ENCODE measurements at regions not wholly inside any gene's neighbourhood (a gene's known extent, or its start where the extent isn't known, plus 50 kb on each side); places are given as distances from the start of the nearest gene placed in this dataset.
A peak's percentile ranks its signal among the peaks of the same experiment; 100 is the strongest.

GRCh38 chr4:128357286-128357685 lies 69.7 kb upstream of the PGRMC2 start:
- no peak for DNase-seq (ENCODE audit: low spot score)

GRCh38 chr4:128355305-128355704 lies 67.7 kb upstream of the PGRMC2 start:
- no peak for DNase-seq (ENCODE audit: low spot score)

GRCh38 chr4:128354205-128354821 lies 66.7 kb upstream of the PGRMC2 start:
- peak; percentile 75 for DNase-seq (ENCODE audit: low spot score)

- DNase-seq (ENCODE audit: low spot score) = no peak
These were observed 66.2 kb upstream of the PGRMC2 start for GRCh38 chr4:128353791-128354190.

DNA sequence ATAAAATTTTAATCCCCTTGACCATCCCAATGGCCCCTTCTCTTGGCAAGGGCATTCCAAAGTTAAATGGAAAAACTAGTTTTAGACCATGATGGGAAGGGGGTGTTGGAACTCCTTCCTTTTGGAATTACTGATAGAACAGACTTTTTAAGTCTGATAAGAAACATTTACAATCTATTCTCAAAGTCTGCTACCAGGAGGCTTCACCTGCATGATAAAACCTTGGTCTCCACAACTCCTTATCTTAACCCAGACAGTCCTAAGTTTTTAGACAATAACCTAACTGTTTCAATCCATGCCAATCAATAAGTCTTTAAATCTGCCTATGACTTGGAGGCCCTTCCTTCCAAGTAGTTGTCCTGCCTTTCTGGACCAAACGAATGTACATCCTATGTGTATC lies 63.9 kb upstream of the PGRMC2 start:
- DNase-seq (ENCODE audit: low spot score) = no peak

- no peak for DNase-seq (ENCODE audit: low spot score)
These were observed 62.9 kb upstream of the PGRMC2 start for GRCh38 chr4:128350449-128351045.

DNA sequence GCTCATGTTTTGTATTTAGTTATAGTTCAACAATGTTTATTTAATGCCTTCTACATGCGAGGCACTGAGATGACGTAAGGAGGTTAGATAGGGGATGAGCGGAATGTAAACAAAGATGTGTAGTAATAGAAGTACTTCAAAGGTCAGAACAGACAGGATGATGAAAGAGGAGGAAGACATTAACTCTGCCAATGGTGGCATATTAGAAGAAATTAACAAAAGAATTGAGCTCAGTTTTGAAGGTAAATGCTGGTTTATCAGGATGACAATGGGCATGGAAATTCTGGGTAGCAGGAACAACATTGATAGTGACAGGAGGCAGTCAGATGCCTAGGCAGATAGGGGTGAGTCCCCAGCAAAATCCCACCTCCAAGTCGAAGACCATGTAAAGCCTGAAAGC lies 62.3 kb upstream of the PGRMC2 start:
- peak; percentile 71 for DNase-seq (ENCODE audit: low spot score)

DNA sequence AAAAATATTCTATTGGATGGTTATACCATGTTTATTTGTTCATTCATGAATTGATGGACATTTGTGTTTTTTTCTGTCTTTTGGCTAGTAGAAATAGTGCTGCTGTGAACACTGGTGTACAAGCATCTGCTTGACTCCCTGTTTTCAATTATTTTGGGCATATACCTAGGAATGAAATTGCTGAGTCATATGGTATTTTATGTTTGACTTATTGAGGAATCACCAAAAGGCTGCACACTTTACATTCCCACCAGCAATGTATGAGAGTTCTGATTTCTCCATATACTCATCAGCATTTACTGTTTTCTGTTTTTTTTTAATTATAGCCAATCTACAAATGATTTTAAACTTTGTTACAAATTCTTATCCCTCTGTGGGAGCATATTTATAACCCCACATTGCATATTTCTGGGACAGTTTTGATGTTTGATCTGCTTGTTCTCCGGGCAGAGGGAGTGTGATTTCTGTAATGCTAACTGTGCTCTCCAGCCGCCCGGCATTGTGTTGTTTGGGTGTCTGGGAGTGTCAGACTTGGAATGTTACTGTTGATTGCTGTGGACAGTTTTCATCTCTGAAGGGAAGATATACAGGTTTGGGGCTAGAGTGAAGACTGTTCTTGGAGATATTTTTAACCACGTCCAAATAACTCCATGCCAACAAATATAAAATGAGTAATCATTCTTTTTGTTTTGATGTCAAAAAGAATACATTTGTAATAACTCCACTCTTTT lies 60.5 kb upstream of the PGRMC2 start:
- no peak for DNase-seq (ENCODE audit: low spot score)

- DNase-seq (ENCODE audit: low spot score) = no peak
These were observed 59.7 kb upstream of the PGRMC2 start for GRCh38 chr4:128347175-128347868.

GRCh38 chr4:128346054-128346716 lies 58.6 kb upstream of the PGRMC2 start:
- no peak for DNase-seq (ENCODE audit: low spot score)

DNA sequence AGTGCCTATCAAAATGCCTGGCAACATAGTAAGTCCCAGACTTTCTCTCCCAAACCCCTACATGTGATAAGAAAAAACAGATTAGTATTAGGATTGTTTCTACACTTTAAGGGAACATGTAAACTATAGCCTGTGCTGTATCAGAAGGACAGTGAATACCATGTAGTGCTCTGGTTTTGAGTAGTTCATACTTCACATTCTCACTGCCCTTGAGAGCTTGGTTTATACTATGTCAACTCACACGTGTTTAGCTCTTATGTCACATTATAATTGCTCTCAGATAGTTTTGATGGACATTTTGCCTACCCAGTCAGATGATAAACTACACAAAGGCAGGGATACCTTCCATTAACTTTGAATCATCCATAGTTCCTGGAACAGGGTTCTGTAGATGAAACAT lies 58.0 kb upstream of the PGRMC2 start:
- DNase-seq (ENCODE audit: low spot score) = no peak

GRCh38 chr4:128342762-128343161 lies 55.1 kb upstream of the PGRMC2 start:
- no peak for DNase-seq (ENCODE audit: low spot score)

DNA sequence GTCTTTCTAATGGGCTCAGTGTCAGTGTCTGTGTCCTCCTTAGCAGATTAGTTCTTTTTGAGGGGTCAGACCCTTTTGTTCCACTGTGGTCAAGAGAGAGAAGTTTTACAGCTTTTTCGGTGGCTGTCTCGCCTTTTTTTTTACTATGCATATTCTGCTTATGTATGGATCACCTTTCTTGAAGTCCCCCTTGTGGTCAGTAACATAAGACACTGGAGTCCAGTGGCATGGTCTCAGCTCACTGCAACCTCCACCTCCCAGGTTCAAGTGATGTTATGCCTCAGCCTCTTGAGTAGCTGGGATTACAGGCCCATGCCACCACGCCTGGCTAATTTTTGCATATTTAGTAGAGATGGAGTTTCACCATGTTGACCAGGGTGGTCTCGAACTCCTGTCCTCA lies 54.0 kb upstream of the PGRMC2 start:
- DNase-seq (ENCODE audit: low spot score) = no peak

GRCh38 chr4:128338634-128339355 lies 51.2 kb upstream of the PGRMC2 start:
- DNase-seq (ENCODE audit: low spot score) = peak; percentile 67

DNA sequence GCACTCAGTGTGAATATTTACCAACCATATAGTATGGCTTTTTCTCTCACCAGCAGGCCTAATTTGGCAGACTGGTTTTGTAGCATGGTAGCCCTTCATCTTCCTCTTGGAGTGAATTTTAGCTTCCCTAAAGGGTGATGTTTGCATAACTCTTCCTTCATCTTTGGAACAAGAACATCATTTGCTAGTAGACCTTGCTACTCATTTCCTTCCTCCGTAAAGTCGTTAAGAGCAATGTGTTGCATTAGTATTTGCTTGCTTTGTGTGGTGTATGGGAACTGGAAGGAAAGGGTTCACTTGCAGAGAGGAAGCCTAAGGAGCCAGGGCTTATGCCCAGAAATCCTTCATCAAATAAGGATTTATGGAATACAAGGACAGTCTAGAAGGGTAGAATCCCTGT lies 50.2 kb upstream of the PGRMC2 start:
- DNase-seq (ENCODE audit: low spot score) = no peak
